ENCODE measurements at regions not wholly inside any gene's neighbourhood (a gene's known extent, or its start where the extent isn't known, plus 50 kb on each side); places are given as distances from the start of the nearest gene placed in this dataset.

DNA sequence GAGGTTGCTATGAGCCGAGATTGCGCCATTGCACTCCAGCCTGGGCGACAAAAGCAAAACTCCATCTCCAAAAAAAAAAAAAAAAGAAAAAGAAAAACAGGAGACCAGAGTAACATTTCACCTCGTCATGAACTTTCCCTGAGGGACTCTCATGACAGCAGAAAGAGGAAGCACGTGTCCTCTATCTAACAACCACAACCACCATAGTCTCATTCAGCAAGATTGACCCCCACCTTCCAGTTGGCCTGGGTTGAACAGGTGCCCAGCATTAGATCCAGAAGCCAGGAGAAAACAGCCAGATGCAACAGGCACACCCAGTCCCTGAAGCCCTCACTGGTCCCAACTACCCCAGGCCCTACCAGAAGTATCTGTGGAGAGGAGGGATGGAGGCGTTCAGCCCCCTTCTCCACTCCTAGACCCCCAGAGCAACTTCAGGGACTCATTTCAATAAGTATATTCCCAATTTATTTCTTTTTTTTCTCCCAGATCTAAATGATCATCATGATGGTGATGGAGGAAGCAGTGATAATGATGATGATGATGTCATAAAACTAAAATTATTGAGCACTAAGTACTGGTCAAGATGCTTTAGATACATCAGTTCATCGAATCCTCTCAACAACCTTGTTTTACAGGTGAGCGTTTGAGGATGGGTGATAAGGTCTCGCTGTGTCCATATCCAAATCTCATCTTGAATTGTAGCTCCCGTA, 235.0 kb downstream of the EFCAB11 start:
- DNase-seq (ENCODE audit: low spot score): no peak
- Histone ChIP-seq H3K4me3 (no peak overlapping the region), H3K27me3 (no peaks in the 10 kb centered on the region), H3K36me3 (no peaks in the 10 kb centered on the region), H3K9me3 (no peaks in the 10 kb centered on the region), H3K27ac (no peak overlapping the region), H3K4me1 (peaks cover 0 to 5% of the 10 kb centered on the region in 2 donors)
- TF ChIP-seq, protein P1, sequence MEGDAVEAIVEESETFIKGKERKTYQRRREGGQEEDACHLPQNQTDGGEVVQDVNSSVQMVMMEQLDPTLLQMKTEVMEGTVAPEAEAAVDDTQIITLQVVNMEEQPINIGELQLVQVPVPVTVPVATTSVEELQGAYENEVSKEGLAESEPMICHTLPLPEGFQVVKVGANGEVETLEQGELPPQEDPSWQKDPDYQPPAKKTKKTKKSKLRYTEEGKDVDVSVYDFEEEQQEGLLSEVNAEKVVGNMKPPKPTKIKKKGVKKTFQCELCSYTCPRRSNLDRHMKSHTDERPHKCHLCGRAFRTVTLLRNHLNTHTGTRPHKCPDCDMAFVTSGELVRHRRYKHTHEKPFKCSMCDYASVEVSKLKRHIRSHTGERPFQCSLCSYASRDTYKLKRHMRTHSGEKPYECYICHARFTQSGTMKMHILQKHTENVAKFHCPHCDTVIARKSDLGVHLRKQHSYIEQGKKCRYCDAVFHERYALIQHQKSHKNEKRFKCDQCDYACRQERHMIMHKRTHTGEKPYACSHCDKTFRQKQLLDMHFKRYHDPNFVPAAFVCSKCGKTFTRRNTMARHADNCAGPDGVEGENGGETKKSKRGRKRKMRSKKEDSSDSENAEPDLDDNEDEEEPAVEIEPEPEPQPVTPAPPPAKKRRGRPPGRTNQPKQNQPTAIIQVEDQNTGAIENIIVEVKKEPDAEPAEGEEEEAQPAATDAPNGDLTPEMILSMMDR (IDR thresholded peaks at IDR 0.05): no peak

DNA sequence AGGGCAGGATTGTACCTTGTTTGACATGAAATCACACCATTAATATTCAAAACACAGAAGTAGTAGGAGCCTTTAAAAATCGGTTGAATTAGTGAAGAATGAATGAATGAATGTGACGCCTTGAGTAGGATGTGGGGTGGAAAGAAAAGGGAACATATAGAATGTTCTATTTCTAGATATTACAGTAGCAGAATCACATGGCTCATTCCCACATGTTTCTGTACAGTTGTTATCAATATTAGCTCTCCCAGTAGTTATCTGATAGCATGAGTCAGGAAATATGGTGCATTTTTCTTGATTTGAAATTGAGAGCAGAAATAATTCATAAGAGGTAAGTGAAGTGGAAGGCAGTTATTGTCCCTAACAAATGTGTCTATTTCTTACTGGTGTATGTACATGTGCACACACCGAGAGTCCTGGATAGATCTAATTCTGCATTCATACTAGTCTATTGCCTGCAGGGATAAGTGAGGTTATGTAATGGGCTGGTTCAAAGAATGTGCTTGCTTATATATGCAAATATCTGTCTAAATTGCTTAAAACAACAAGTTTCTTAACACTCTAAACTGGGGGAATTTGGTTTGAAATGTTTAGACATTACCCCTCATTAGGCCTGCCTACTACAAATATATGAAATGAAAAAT, 245.4 kb downstream of the EFCAB11 start:
- Histone ChIP-seq H3K36me3 (no peaks in the 10 kb centered on the region), H3K27me3 (no peaks in the 10 kb centered on the region), H3K4me3 (no peak overlapping the region), H3K27ac (no peak overlapping the region), H3K9me3 (peaks cover 0 to 9% of the 10 kb centered on the region in 2 donors), H3K4me1 (no peaks in the 10 kb centered on the region)
- DNase-seq (ENCODE audit: low spot score): no peak
- TF ChIP-seq, protein P1 (IDR thresholded peaks at IDR 0.05): no peak

DNA sequence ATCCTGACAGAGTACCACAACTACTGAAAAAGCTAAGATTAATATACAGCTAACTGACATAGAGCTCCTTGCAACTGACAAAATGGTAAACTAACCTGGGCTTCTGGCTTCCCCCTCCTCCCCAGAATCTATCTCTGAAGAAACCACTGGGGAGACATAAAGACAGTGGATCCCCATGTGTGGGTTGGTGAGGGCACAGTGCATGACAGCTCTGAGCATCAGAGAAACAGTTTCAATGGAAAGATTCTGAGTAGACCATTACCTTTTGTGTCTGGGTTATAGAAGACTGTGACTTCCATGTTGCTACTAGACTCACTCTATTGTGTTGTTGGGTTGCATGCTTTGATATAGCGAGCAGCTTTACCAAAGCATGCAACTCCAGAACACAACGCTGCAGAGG, 247.4 kb downstream of the EFCAB11 start:
- Histone ChIP-seq H3K27me3 (no peaks in the 10 kb centered on the region), H3K9me3 (no peaks in the 10 kb centered on the region), H3K36me3 (no peaks in the 10 kb centered on the region), H3K27ac (no peak overlapping the region), H3K4me1 (peaks cover 0 to 13% of the 10 kb centered on the region in 2 donors), H3K4me3 (no peak overlapping the region)
- TF ChIP-seq, protein P1 (IDR thresholded peaks at IDR 0.05): no peak
- DNase-seq (ENCODE audit: low spot score): no peak

DNA sequence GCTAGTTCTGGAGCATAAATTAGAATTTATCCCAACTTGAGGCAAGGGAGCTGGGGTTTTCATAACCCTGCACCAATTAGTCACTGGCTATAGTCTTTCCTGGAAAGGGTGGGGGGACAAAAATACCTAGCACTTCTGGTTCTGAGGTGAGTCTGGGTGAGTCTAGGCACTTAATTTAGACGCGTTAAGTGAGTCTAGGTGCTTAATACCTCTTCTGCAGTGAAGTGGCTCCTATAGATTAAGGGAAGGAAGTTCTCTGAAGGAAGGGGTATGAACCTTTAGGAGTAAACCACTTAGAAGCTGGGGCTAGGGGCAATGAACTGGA, 251.7 kb downstream of the EFCAB11 start:
- H3K36me3 ChIP-seq: no peaks in the 10 kb centered on the region
- peak overlapping the region in 1 of 2 donors; percentile 83 for H3K27ac ChIP-seq
- no peaks in the 10 kb centered on the region for H3K9me3 ChIP-seq
- no peaks in the 10 kb centered on the region for H3K27me3 ChIP-seq
- no peak overlapping the region for H3K4me3 ChIP-seq
- TF ChIP-seq, protein P1 (IDR thresholded peaks at IDR 0.05): no peak
- no peak for DNase-seq (ENCODE audit: low spot score)
- peaks cover 0 to 26% of the 10 kb centered on the region in 2 donors for H3K4me1 ChIP-seq

DNA sequence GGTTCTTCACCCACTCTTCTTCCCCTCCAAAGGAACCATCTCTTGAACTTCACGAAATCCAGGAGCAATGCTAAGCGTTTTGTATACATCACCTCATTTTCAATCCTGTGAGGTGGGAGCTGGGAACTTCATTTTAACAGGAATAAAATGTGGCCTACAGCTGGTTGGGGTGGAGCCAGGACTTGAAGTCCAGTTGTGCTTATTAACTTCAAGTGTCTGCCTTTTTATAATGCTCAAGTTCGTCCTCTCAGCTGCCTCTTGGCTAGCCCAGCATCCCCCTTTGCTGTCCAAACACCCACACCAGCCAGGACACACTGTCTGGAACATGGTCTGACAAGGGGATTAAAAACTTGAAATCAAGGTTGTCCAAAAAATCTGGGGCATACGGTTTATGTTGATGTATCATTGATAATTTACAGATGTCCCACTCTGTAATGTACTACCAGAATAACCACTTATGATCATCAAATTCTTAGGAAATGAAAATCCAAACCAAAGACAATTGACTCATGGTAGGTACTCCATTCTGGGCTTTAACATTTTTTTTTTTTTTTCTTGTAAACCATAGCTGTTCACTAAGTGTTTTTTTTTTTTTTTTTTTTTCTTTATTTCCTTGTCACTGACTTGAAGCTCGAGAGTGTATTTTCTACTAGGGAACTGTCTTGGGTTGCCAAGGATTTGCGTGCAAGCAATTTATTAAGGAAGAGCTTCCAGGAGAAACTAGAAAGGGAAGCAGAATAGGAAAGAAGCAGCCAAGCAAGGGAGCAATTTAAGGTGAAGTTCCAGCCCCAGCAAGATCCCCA, 252.3 kb downstream of the EFCAB11 start:
- peak overlapping the region; percentile 75 to 83 for H3K27ac ChIP-seq
- no peaks in the 10 kb centered on the region for H3K9me3 ChIP-seq
- H3K27me3 ChIP-seq: no peaks in the 10 kb centered on the region
- no peak for DNase-seq (ENCODE audit: low spot score)
- TF ChIP-seq, protein P1 (IDR thresholded peaks at IDR 0.05): no peak
- H3K36me3 ChIP-seq: no peaks in the 10 kb centered on the region
- H3K4me1 ChIP-seq: peaks cover 0 to 26% of the 10 kb centered on the region in 2 donors
- H3K4me3 ChIP-seq: peak overlapping the region; percentile 60 to 67
